HepG2 (cell line): ENCODE measurements at regions not wholly inside any gene's neighbourhood (a gene's known extent, or its start where the extent isn't known, plus 50 kb on each side); places are given as distances from the start of the nearest gene placed in this dataset.

ENCODE experiments used
- ATAC-seq: fragments of 200-7000 bp; cut with Tn5 transposase; 3 replicates; pipeline ENCODE4 v1.9.1; 2020; ENCODE audit warnings: mild to moderate bottlenecking, moderate library complexity
- BruUV-seq: library from RNA; stranded (reverse); fragments of 400-500 nt; replicated peaks from 2 replicates; lab custom pipeline; 2021; lab: Mats Ljungman, UMichigan
- CTCF ChIA-PET: fragments of 300-600 bp; formaldehyde crosslinking; extraction: SDS; loops from one replicate; lab custom pipeline; 2021; ENCODE audit warnings: low total read pairs, inconsistent platforms, low intra/inter-chr PET ratio; lab: Yijun Ruan, JAX
- POLR2A ChIA-PET: fragments of 350-600 bp; sonication (Branson Sonifier 250); formaldehyde crosslinking; loops from one replicate; lab custom pipeline; 2020; ENCODE audit warnings: antibody characterized with exemption, inconsistent platforms; lab: Yijun Ruan, JAX
- DNase-seq: peaks from one replicate; pipeline ENCODE4 v3.0.0-alpha.2; 2015; ENCODE audit warnings: low spot score
- FAIRE-seq: peaks from 3 replicates; lab custom pipeline; 2011; peaks lifted over from hg19 to GRCh38; lab: Jason Lieb, UNC
- H2AFZ ChIP-seq: one replicate; pipeline ENCODE4 v1.6.1; 2011; ENCODE audit warnings: low read length, inconsistent platforms
- H3K27ac ChIP-seq: fragments of 300-600 bp; 3 replicates; pipeline ENCODE4 v1.8.0; 2011; ENCODE audit warnings: mixed run types, mild to moderate bottlenecking, mixed read lengths, low read length, inconsistent platforms; ENCODE audit not compliant: insufficient read depth; ENCODE audit errors: extremely low read length
- H3K27me3 ChIP-seq, 2 experiments: fragments of 200-600 bp in 1 of 2; 2 replicates in 1 of 2; 3 replicates in 1 of 2; pipeline versions ENCODE4 v1.6.0 to v1.8.0; 2011; ENCODE audit warnings: low read length in 2 of 2, mild to moderate bottlenecking in 2 of 2, moderate library complexity in 2 of 2, inconsistent platforms in 1 of 2; ENCODE audit not compliant: insufficient read depth in 2 of 2, control insufficient read depth in 1 of 2
- H3K36me3 ChIP-seq, 2 experiments: fragments of 200-600 bp in 1 of 2; replicated peaks in 1 of 2; 2 replicates in 1 of 2; 3 replicates in 1 of 2; pipeline versions ENCODE4 v1.5.1 to v1.8.0; 2011; ENCODE audit warnings: low read length in 2 of 2, inconsistent platforms in 1 of 2; ENCODE audit not compliant: insufficient read depth in 2 of 2, control insufficient read depth in 1 of 2
- H3K4me1 ChIP-seq: 2 replicates; pipeline ENCODE4 v1.5.1; 2012; ENCODE audit warnings: low read length, inconsistent platforms; ENCODE audit not compliant: insufficient read depth
- H3K4me2 ChIP-seq: 2 replicates; pipeline ENCODE4 v1.6.0; 2011; ENCODE audit warnings: low read depth, low read length, inconsistent platforms
- H3K4me3 ChIP-seq, 3 experiments: fragments of 200-600 bp in 1 of 3; sonication (generic), shearing (Covaris generic) in 1 of 3; replicated peaks in 1 of 3; 2 replicates each; pipeline ENCODE4 v1.5.1; 2011 to 2016; ENCODE audit warnings: low read length in 3 of 3, inconsistent platforms in 2 of 3, low read depth in 2 of 3, mild to moderate bottlenecking in 2 of 3, control low read depth in 1 of 3, mixed read lengths in 1 of 3; ENCODE audit not compliant: insufficient read depth in 1 of 3
- H3K79me2 ChIP-seq: one replicate; pipeline ENCODE4 v1.6.1; 2011; ENCODE audit warnings: low read length, inconsistent platforms; ENCODE audit not compliant: insufficient read depth
- H3K9ac ChIP-seq: 2 replicates; pipeline ENCODE4 v1.6.0; 2011; ENCODE audit warnings: mild to moderate bottlenecking, low read depth, low read length, inconsistent platforms; ENCODE audit not compliant: insufficient read depth
- H3K9me3 ChIP-seq: 2 replicates; pipeline ENCODE4 v1.5.1; 2012; ENCODE audit warnings: mild to moderate bottlenecking, low read length
- H4K20me1 ChIP-seq: 2 replicates; pipeline ENCODE4 v1.6.0; 2011; ENCODE audit warnings: inconsistent platforms, mild to moderate bottlenecking, low read length, moderate library complexity; ENCODE audit not compliant: insufficient read depth
- ADNP ChIP-seq: sonication (generic); formaldehyde crosslinking; IDR thresholded peaks from 2 replicates; pipeline ENCODE4 v1.4.0; 2020; ENCODE audit warnings: missing genetic modification reagents
- ASH2L ChIP-seq: fragments of 300-600, 200-600 bp; sonication (generic); IDR thresholded peaks from 2 replicates; pipeline ENCODE4 v1.7.0; 2017; ENCODE audit warnings: low read depth, mild to moderate bottlenecking, moderate library complexity, mixed read lengths, low read length; ENCODE audit not compliant: insufficient read length
- CREBL2 ChIP-seq: sonication (generic); formaldehyde crosslinking; IDR thresholded peaks from 2 replicates; pipeline ENCODE4 v1.8.1; 2023; ENCODE audit warnings: missing genetic modification reagents, mild to moderate bottlenecking, borderline replicate concordance
- GMEB2 ChIP-seq: IDR thresholded peaks from 2 replicates; pipeline ENCODE4 v1.6.1; 2016; ENCODE audit warnings: missing biosample characterization, missing genetic modification reagents, low read depth
- HINFP ChIP-seq: sonication (generic); formaldehyde crosslinking; IDR thresholded peaks from 2 replicates; pipeline ENCODE4 v1.4.0; 2020; ENCODE audit warnings: low read depth, mild to moderate bottlenecking, missing genetic modification reagents
- KDM1A ChIP-seq: IDR thresholded peaks from 2 replicates; pipeline ENCODE4 v1.6.1; 2016; ENCODE audit warnings: missing compliant biosample characterization
- PAXIP1 ChIP-seq: sonication (generic); formaldehyde crosslinking; conservative IDR thresholded peaks from 2 replicates; pipeline ENCODE4 v1.4.0; 2020; ENCODE audit warnings: mild to moderate bottlenecking, missing genetic modification reagents, moderate library complexity
- PHB2 ChIP-seq: fragments of 450-650 bp; IDR thresholded peaks from 2 replicates; pipeline ENCODE4 v1.6.1; 2018; ENCODE audit not compliant: partially characterized antibody
- RELA ChIP-seq: sonication (generic); formaldehyde crosslinking; IDR thresholded peaks from 2 replicates; pipeline ENCODE4 v1.4.0; 2020; ENCODE audit warnings: missing genetic modification reagents
- SKIL ChIP-seq: sonication (generic); formaldehyde crosslinking; IDR thresholded peaks from 2 replicates; pipeline ENCODE4 v1.8.0; 2022; ENCODE audit warnings: missing genetic modification reagents, mild to moderate bottlenecking, moderate library complexity, borderline replicate concordance
- ZNF317 ChIP-seq: sonication (generic); formaldehyde crosslinking; IDR thresholded peaks from 2 replicates; pipeline ENCODE4 v1.5.0; 2020; ENCODE audit warnings: mild to moderate bottlenecking, missing genetic modification reagents
- ZNF556 ChIP-seq: sonication (generic); formaldehyde crosslinking; IDR thresholded peaks from 2 replicates; pipeline ENCODE4 v1.4.0; 2020; ENCODE audit warnings: mild to moderate bottlenecking, missing genetic modification reagents, borderline replicate concordance
- ZNF761 ChIP-seq: sonication (generic); formaldehyde crosslinking; conservative IDR thresholded peaks from 2 replicates; pipeline ENCODE4 v1.4.0; 2020; ENCODE audit warnings: mild to moderate bottlenecking, missing genetic modification reagents
- ZNF777 ChIP-seq: sonication (generic); formaldehyde crosslinking; IDR thresholded peaks from 2 replicates; pipeline ENCODE4 v1.4.0; 2020; ENCODE audit warnings: missing genetic modification reagents
- ZNF780A ChIP-seq: sonication (generic); formaldehyde crosslinking; IDR thresholded peaks from 2 replicates; pipeline ENCODE4 v1.8.0; 2022; ENCODE audit warnings: mild to moderate bottlenecking, missing genetic modification reagents, moderate library complexity
- ZNF891 ChIP-seq: sonication (generic); formaldehyde crosslinking; IDR thresholded peaks from 2 replicates; pipeline ENCODE4 v1.5.0; 2020; ENCODE audit warnings: mild to moderate bottlenecking, missing genetic modification reagents
- WGBS: methylation state at CpG from one replicate; pipeline ENCODE4 v1.1.6; 2017; ENCODE audit warnings: low lambda C conversion rate; 5-methylcytosine and 5-hydroxymethylcytosine counted together
- in situ Hi-C: cut with HindIII; loops from 2 replicates; pipeline ENCODE4 v1.10.0; 2017; ENCODE audit warnings: low pct_unique_long_range_greater_than_20kb; ENCODE audit not compliant: extremely low pct_ligation_motif_present
- intact Hi-C: fragments of 100-400 bp; cut with micrococcal nuclease; formaldehyde crosslinking; loops from one replicate; pipeline ENCODE4 v1.10.0; 2022; ENCODE audit not compliant: unreplicated experiment

- H4K20me1 ChIP-seq, result no peaks in the 10 kb centered on the region
- FAIRE-seq (no peak), DNase-seq (no peak), ATAC-seq (no peak)
- intact Hi-C loops, result no loop called here
- H3K9ac ChIP-seq, result no peak overlapping the region
- no peak overlapping the region for H3K4me2 ChIP-seq
- no peaks in the 10 kb centered on the region for H3K4me1 ChIP-seq
- in situ Hi-C loops, result no loop called here
- H3K9me3 ChIP-seq, result peaks cover 12% of the 10 kb centered on the region; the same call in 1 of the 2 replicates
- no peaks in the 10 kb centered on the region for H3K79me2 ChIP-seq
- no peak overlapping the region for H3K27ac ChIP-seq
- H3K4me3 ChIP-seq, result no peak overlapping the region
- no peaks in the 10 kb centered on the region for H3K36me3 ChIP-seq
- H2AFZ ChIP-seq, result no peak overlapping the region
- ChIA-PET POLR2A (no interaction called here), CTCF (no interaction called here)
- 1% methylated on average over 1 of the region's 1 CpG for WGBS
- H3K27me3 ChIP-seq, result no peaks in the 10 kb centered on the region
- no TSS peak for BruUV-seq
- TF ChIP-seq PHB2 (no peak), ZNF317 (CRISPR knock-in tag) (no peak), ZNF761 (CRISPR knock-in tag) (no peak), ASH2L (no peak), ADNP (CRISPR knock-in tag) (no peak), ZNF556 (CRISPR knock-in tag) (no peak), GMEB2 (CRISPR knock-in tag) (no peak), ZNF777 (CRISPR knock-in tag) (no peak), CREBL2 (CRISPR knock-in tag) (no peak), SKIL (no peak), HINFP (CRISPR knock-in tag) (no peak), PAXIP1 (CRISPR knock-in tag) (no peak), ZNF780A (CRISPR knock-in tag) (no peak), ZNF891 (no peak), RELA (CRISPR knock-in tag) (no peak), KDM1A (CRISPR knock-in tag) (no peak)
Measured at GRCh38 chr5:97788369-97788768, 605.3 kb upstream of the RIOK2 start.
